Erythroblast (primary cell): ENCODE measurements at regions not wholly inside any gene's neighbourhood (a gene's known extent, or its start where the extent isn't known, plus 50 kb on each side); places are given as distances from the start of the nearest gene placed in this dataset.
"Not testable (repeated sequence)": the region's sequence is repeated elsewhere in the genome, so short reads cannot be mapped to it uniquely, and the experiment has no call there.

ENCODE experiments used
- DNase-seq, 2 experiments: peaks; one replicate each; lab custom pipeline; 2025; lab: John Stamatoyannopoulos, UW
- GATA1 ChIP-seq: IDR thresholded peaks from 2 replicates; pipeline ENCODE4 v1.6.1; 2011; ENCODE audit warnings: low read depth, mild to moderate bottlenecking, control low read depth, low read length, moderate library complexity
- POLR2A ChIP-seq: IDR thresholded peaks from 2 replicates; pipeline ENCODE4 v1.6.1; 2011; ENCODE audit warnings: mild to moderate bottlenecking, low read length

GRCh38 chr15:83335542-83335941 lies 51.1 kb upstream of the BNC1 start:
- DNase-seq = not testable (repeated sequence)

DNA sequence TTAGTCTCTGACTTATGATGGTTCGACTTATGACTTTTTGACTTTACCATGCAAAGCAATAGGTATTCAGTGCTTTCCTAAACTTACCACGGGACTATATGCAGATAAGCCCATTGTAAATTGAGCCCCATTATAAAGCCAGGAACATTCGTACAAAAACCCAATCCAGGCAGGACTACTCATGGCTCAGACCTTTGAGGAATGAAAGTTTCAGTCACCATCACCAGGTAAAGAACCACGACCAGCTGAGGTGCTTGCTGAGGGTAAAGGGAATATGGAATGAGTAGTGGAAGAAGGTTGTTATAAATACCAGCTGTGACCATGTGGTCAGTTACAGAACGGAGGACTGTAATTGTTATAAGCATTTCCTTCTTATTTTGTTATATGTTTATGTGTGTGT lies 54.9 kb upstream of the BNC1 start:
- TF ChIP-seq POLR2A (no peak), GATA1 (no peak)
- DNase-seq = no peak

DNA sequence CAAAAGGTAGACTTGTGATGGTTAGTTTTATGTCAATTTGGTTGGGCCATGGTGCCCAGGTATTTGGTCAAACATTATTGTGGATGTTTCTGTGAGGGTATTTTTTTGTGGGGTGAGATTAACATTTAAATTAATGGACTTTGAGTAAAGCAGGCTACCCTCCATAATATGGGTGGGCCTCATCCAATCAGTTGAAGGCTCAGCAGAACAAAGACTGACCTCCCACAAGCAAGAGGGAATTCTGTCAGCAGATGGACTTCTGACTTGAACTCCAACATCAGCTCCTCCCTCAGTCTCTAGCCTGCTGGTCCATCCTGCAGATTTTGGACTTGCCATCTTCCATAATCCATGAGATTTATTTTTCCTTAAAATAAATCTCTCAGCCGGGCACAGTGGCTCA lies 55.6 kb upstream of the BNC1 start:
- TF ChIP-seq POLR2A (no peak), GATA1 (no peak)
- no peak for DNase-seq

DNA sequence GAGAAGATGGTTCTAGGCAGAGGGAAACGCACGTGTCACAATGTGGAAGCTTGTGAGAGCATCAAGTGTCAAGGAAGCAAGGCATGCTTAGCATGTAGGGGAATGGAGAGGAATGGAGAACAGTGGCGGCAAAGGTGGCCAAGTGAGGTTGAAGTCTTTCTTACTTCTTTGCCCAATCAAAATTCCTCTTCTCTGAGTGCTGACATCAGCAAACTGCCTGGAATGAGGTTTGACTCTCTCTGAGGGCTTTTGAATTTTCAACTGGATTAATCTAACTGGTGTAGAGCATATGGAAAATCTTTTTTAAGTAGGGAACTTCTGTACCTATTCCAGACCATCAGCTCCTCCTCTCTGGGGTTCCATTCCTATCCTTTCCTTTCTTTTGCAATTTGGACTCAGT lies 61.9 kb upstream of the BNC1 start:
- no peak for TF ChIP-seq GATA1
- no peak for TF ChIP-seq POLR2A
- DNase-seq = no peak

DNA sequence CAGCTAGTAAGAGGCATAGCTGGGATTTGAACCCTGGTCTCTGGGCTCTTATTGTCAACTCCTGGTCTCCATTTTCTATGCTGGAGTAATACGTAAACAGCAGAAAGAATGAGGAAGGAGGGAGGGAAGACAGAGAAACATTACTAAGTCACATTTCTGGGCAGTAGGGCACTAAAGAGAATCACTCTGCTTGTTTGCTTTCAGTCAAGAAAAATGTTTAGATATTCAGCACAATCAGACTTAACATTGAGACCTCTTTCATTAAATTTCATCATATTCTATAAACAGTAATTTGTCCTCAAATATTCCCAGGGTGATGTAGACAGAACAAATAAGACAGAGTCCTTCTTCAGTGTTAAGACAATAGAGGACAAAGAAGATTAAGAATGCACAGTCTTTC lies 67.7 kb upstream of the BNC1 start:
- no peak for DNase-seq

GRCh38 chr15:83356501-83357399 lies 72.3 kb upstream of the BNC1 start:
- no peak for DNase-seq
- TF ChIP-seq POLR2A (no peak), GATA1 (no peak)

More for the DNA sequence above, 67.7 kb upstream of the BNC1 start:
- TF ChIP-seq POLR2A = no peak
- no peak for TF ChIP-seq GATA1

GRCh38 chr15:83358972-83359564 lies 74.6 kb upstream of the BNC1 start:
- TF ChIP-seq GATA1 (no peak), POLR2A (no peak)
- DNase-seq = no peak

DNA sequence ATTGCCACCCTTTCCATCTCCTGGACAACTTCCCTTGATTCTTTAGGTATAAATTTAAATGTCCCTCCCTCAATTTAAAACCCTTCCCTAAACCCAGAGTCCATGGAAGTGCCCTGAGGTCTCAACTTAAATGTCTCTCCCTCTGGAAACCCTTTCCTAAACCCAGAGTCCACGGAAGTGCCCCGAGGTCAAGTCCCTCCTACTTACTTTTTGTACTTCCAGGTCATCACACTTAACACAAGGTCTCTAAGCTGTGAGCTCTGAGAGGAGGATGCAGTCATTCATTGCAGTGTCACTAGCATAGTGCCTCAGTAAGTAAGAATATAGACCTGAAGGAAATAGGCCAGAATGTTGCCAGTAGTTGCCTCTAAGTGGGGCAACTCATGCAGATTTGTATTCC lies 78.2 kb upstream of the BNC1 start:
- DNase-seq = no peak
- no peak for TF ChIP-seq POLR2A
- no peak for TF ChIP-seq GATA1

- TF ChIP-seq GATA1 (no peak), POLR2A (no peak)
- DNase-seq = no peak
Measured at GRCh38 chr15:83364501-83364900, 80.0 kb upstream of the BNC1 start.

- TF ChIP-seq GATA1 (no peak), POLR2A (no peak)
- DNase-seq = no peak
Measured at GRCh38 chr15:83365370-83365938, 81.0 kb upstream of the BNC1 start.

DNA sequence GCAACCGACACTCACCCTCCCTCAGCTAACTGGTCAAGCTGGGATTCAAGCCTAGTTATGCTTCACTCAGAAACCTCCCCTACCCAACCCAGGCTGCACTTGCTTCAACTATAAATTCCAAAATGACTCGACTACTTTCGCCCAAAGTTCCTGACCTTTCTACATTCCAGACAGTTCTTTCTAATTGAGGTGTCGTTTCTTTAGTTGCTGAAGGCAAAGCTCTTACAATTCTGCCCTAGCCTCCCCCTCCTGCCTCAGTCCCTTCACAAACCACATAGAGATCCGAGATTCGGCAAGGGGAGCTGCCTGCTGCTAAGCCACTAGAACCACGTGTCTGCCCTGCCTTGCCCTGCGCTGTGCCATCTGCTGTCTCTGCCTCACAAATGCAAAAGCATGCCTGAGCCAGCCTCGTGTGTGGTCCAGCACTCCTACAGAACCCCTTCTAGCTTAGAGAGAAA lies 74.7 kb upstream of the SH3GL3 start:
- TF ChIP-seq GATA1 (no peak), POLR2A (no peak)

GRCh38 chr15:83378921-83379578 lies 68.1 kb upstream of the SH3GL3 start:
- DNase-seq = no peak
- TF ChIP-seq GATA1 (no peak), POLR2A (no peak)

More for the DNA sequence above, 74.7 kb upstream of the SH3GL3 start:
- no peak for DNase-seq

GRCh38 chr15:83379579-83379959 lies 67.6 kb upstream of the SH3GL3 start:
- DNase-seq = peak in 1 of 2 experiments; percentile 14
- TF ChIP-seq POLR2A (no peak), GATA1 (no peak)

- TF ChIP-seq POLR2A (no peak), GATA1 (no peak)
- no peak for DNase-seq
Measured at GRCh38 chr15:83380059-83380458, 67.1 kb upstream of the SH3GL3 start.
